ENCODE measurements at regions not wholly inside any gene's neighbourhood (a gene's known extent, or its start where the extent isn't known, plus 50 kb on each side); places are given as distances from the start of the nearest gene placed in this dataset.

DNA sequence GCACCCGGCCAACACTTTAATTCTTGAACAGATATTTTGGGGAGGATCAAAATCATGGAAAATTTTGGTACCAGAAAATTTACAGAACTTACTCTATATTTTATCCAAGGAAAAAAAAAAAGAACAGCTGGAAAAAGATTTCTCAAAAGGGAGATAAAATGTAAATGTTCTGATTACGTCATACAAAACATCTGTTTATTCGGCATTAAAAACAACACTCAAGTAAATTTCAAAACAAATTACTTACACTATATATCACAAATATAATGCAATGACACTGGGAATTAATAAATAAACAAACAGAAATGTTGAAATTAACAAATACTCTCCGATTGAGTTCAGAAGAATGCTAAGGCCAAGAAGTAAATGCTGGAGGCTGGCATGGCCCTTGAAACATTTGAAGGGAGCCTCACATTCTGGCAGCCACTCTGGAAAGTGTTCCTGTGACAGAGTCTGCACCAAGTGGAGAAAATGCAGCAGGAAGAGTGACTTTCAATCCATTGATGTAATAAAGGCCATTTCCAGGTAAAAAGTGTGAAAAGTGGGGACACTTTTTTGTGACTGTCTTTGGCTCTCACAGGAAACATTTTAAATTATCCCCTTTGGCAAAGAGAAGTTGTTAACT is 486.0 kb upstream of the CTSO start:
- Histone ChIP-seq H3K36me3 (replicated peaks) (no peaks in the 10 kb centered on the region), H3K27me3 (replicated peaks) (no peaks in the 10 kb centered on the region), H3K4me3 (ENCODE audit: low read depth, low read length) (no peak overlapping the region), H3K27ac (no peak overlapping the region)
- in situ Hi-C loops (cut with HindIII; ENCODE audit: low pct_ligation_motif_present, low sequenced_read_pairs) = no loop called here
- TF ChIP-seq CTCF (IDR thresholded peaks at IDR 0.05; ENCODE audit: low read depth, low read length, missing control alignments) = no peak
- DNase-seq = no peak

- no peak for DNase-seq
- H3K36me3 ChIP-seq (replicated peaks) = no peaks in the 10 kb centered on the region
- no peak overlapping the region for H3K27ac ChIP-seq
- TF ChIP-seq CTCF (IDR thresholded peaks at IDR 0.05; ENCODE audit: low read depth, low read length, missing control alignments) = no peak
- no peaks in the 10 kb centered on the region for H3K27me3 ChIP-seq (replicated peaks)
- in situ Hi-C loops (cut with HindIII; ENCODE audit: low pct_ligation_motif_present, low sequenced_read_pairs) = no loop called here
- no peak overlapping the region for H3K4me3 ChIP-seq (ENCODE audit: low read depth, low read length)
Observed at GRCh38 chr4:156437666-156438065, 484.0 kb upstream of the CTSO start.

DNA sequence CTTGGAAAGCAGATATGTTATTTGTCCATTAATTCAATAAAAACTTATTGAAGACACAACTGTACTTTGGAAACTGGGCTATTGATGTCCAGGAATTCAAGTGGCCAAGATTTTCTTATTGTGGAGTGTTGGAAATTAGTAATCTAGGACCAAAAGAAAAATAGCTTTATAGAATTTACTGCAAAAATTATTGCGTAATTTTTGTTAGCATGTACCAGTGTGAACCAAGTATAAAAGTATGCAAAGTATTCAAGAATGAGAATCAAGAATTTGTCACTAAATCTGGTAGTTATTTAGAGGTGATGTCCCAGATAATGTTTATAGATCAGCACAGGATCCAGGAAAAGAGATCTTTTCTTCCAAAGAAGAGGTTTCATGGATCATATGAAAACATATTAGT is 468.9 kb upstream of the CTSO start:
- no peak for TF ChIP-seq CTCF (IDR thresholded peaks at IDR 0.05; ENCODE audit: low read depth, low read length, missing control alignments)
- in situ Hi-C loops (cut with HindIII; ENCODE audit: low pct_ligation_motif_present, low sequenced_read_pairs) = no loop called here
- H3K4me3 ChIP-seq (ENCODE audit: low read depth, low read length) = no peak overlapping the region
- H3K27ac ChIP-seq = no peak overlapping the region
- H3K36me3 ChIP-seq (replicated peaks) = no peaks in the 10 kb centered on the region
- no peak for DNase-seq
- no peaks in the 10 kb centered on the region for H3K27me3 ChIP-seq (replicated peaks)

- no peaks in the 10 kb centered on the region for H3K36me3 ChIP-seq (replicated peaks)
- H3K27me3 ChIP-seq (replicated peaks) = no peaks in the 10 kb centered on the region
- no peak overlapping the region for H3K4me3 ChIP-seq (ENCODE audit: low read depth, low read length)
- no peak for TF ChIP-seq CTCF (IDR thresholded peaks at IDR 0.05; ENCODE audit: low read depth, low read length, missing control alignments)
- DNase-seq = no peak
- in situ Hi-C loops (cut with HindIII; ENCODE audit: low pct_ligation_motif_present, low sequenced_read_pairs) = no loop called here
- no peak overlapping the region for H3K27ac ChIP-seq
Observed at GRCh38 chr4:156420623-156421022, 467.0 kb upstream of the CTSO start.

GRCh38 chr4:156419080-156419685 is 465.5 kb upstream of the CTSO start:
- Histone ChIP-seq H3K27ac (no peak overlapping the region), H3K4me3 (ENCODE audit: low read depth, low read length) (no peak overlapping the region), H3K27me3 (replicated peaks) (no peaks in the 10 kb centered on the region), H3K36me3 (replicated peaks) (no peaks in the 10 kb centered on the region)
- in situ Hi-C loops (cut with HindIII; ENCODE audit: low pct_ligation_motif_present, low sequenced_read_pairs) = no loop called here
- TF ChIP-seq CTCF (IDR thresholded peaks at IDR 0.05; ENCODE audit: low read depth, low read length, missing control alignments) = no peak
- DNase-seq = no peak

DNA sequence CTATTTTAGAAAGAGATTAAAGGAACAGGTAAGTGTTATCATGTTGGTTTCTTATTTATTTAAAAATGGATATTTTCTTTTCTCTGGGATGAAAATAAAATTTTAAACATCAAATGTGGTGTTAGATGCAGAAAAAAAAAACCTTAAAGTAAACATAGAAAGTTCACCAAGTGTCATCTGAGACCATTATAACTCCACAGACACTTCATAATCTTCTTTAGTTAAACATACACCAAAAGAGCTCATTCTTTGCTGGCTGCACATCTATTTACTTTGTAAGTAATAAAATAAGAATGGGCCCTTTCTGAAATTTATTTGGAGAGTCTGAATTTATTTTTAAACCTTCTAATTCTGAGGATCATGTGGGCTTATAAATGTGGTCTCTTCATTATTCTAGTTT is 460.7 kb upstream of the CTSO start:
- in situ Hi-C loops (cut with HindIII; ENCODE audit: low pct_ligation_motif_present, low sequenced_read_pairs) = no loop called here
- H3K36me3 ChIP-seq (replicated peaks) = no peaks in the 10 kb centered on the region
- H3K27me3 ChIP-seq (replicated peaks) = no peaks in the 10 kb centered on the region
- no peak for TF ChIP-seq CTCF (IDR thresholded peaks at IDR 0.05; ENCODE audit: low read depth, low read length, missing control alignments)
- no peak for DNase-seq
- no peak overlapping the region for H3K4me3 ChIP-seq (ENCODE audit: low read depth, low read length)
- H3K27ac ChIP-seq = no peak overlapping the region

All from brain microvascular endothelial cell (primary cell).